Endothelial cell of umbilical vein (primary cell): ENCODE measurements at regions not wholly inside any gene's neighbourhood (a gene's known extent, or its start where the extent isn't known, plus 50 kb on each side); places are given as distances from the start of the nearest gene placed in this dataset.

Experiments used
- BruUV-seq: library from RNA; stranded (reverse); fragments of 400-500 nt; replicated peaks from 2 replicates; lab custom pipeline; 2021; lab: Mats Ljungman, UMichigan
- CTCF ChIA-PET: fragments of 300-600, 350-600 bp; sonication (Branson Sonifier 250); formaldehyde crosslinking; loops from one replicate; lab custom pipeline; 2021; ENCODE audit warnings: antibody characterized with exemption, inconsistent platforms; lab: Charles Lee
- POLR2A ChIA-PET: fragments of 300-600, 350-600 bp; sonication (Branson Sonifier 250); formaldehyde crosslinking; loops from one replicate; lab custom pipeline; 2021; ENCODE audit warnings: antibody characterized with exemption, inconsistent platforms; lab: Charles Lee
- DNase-seq: peaks from one replicate; pipeline ENCODE4 v3.0.0-alpha.2; 2011; ENCODE audit warnings: low read depth, low spot score
- FAIRE-seq: peaks from 2 replicates; lab custom pipeline; 2011; peaks lifted over from hg19 to GRCh38; lab: Jason Lieb, UNC
- H2AFZ ChIP-seq: 2 replicates; pipeline ENCODE4 v1.6.0; 2012; ENCODE audit warnings: low read depth, low read length, control low read depth, inconsistent platforms
- H3K27ac ChIP-seq: 2 replicates; pipeline ENCODE4 v1.5.1; 2011; ENCODE audit warnings: low read depth, mild to moderate bottlenecking, control low read depth, low read length, moderate library complexity; ENCODE audit not compliant: insufficient read depth
- H3K27me3 ChIP-seq, 2 experiments: 2 replicates each; pipeline versions ENCODE4 v1.6.0 to v1.6.1; 2011; ENCODE audit warnings: low read length in 2 of 2, mixed read lengths in 1 of 2; ENCODE audit not compliant: control insufficient read depth in 2 of 2, insufficient read depth in 2 of 2
- H3K36me3 ChIP-seq, 2 experiments: 2 replicates in 1 of 2; 3 replicates in 1 of 2; pipeline ENCODE4 v1.5.1; 2011; ENCODE audit warnings: low read length in 2 of 2, mild to moderate bottlenecking in 1 of 2, moderate library complexity in 1 of 2; ENCODE audit not compliant: control insufficient read depth in 2 of 2, insufficient read depth in 2 of 2; ENCODE audit errors: extremely low read depth in 1 of 2
- H3K4me1 ChIP-seq: 3 replicates; pipeline ENCODE4 v1.5.1; 2011; ENCODE audit warnings: mild to moderate bottlenecking, low read length; ENCODE audit not compliant: control insufficient read depth, insufficient read depth; ENCODE audit errors: extremely low read depth
- H3K4me2 ChIP-seq: 2 replicates; pipeline ENCODE4 v1.6.1; 2011; ENCODE audit warnings: low read length, control low read depth, mixed read lengths; ENCODE audit not compliant: insufficient read depth
- H3K4me3 ChIP-seq, 3 experiments: fragments of 200-600 bp in 1 of 3; sonication (generic), shearing (Covaris generic) in 1 of 3; replicated peaks in 1 of 3; 2 replicates each; pipeline ENCODE4 v1.5.1; 2011 to 2016; ENCODE audit warnings: control low read depth in 3 of 3, low read length in 3 of 3, mild to moderate bottlenecking in 2 of 3, inconsistent platforms in 1 of 3, low read depth in 1 of 3, moderate library complexity in 1 of 3; ENCODE audit not compliant: insufficient read depth in 1 of 3
- H3K79me2 ChIP-seq: 2 replicates; pipeline ENCODE4 v1.6.0; 2012; ENCODE audit warnings: low read length, inconsistent platforms; ENCODE audit not compliant: control insufficient read depth, insufficient read depth
- H3K9ac ChIP-seq: replicated peaks from 2 replicates; pipeline ENCODE3; 2011; ENCODE audit warnings: low read length, control low read depth; ENCODE audit not compliant: insufficient read depth; ENCODE audit errors: extremely low read depth
- H3K9me1 ChIP-seq: replicated peaks from 3 replicates; pipeline ENCODE4 v1.6.0; 2011; ENCODE audit warnings: mild to moderate bottlenecking, low read length; ENCODE audit not compliant: control insufficient read depth, insufficient read depth; ENCODE audit errors: extremely low read depth
- H3K9me3 ChIP-seq: replicated peaks from 2 replicates; pipeline ENCODE4 v1.5.1; 2012; ENCODE audit warnings: low read length, inconsistent platforms; ENCODE audit not compliant: control insufficient read depth, insufficient read depth
- H4K20me1 ChIP-seq: replicated peaks from 2 replicates; pipeline ENCODE3; 2011; ENCODE audit warnings: mild to moderate bottlenecking, low read length; ENCODE audit not compliant: control insufficient read depth, insufficient read depth; ENCODE audit errors: extremely low read depth
- CTCF ChIP-seq, 2 donors: IDR thresholded peaks; 1 replicate in 1 of 2; 2 replicates in 1 of 2; pipeline ENCODE4 v1.5.1; 2011; ENCODE audit warnings: low read length in 2 of 2, mild to moderate bottlenecking in 2 of 2, moderate library complexity in 2 of 2, control low read depth in 1 of 2, inconsistent platforms in 1 of 2, low read depth in 1 of 2; ENCODE audit not compliant: insufficient read depth in 1 of 2; ENCODE audit errors: extremely low read depth in 1 of 2
- EZH2 ChIP-seq: IDR thresholded peaks from 2 replicates; pipeline ENCODE4 v1.6.1; 2012; ENCODE audit warnings: borderline replicate concordance, low read depth, mild to moderate bottlenecking, moderate library complexity, low read length, inconsistent platforms; ENCODE audit not compliant: severe bottlenecking
- FOS ChIP-seq: IDR thresholded peaks from 2 replicates; pipeline ENCODE4 v1.6.1; 2011; ENCODE audit warnings: mild to moderate bottlenecking, low read length, moderate library complexity, borderline replicate concordance; ENCODE audit not compliant: insufficient read depth
- GATA2 ChIP-seq: IDR thresholded peaks from 2 replicates; pipeline ENCODE4 v1.7.0; 2011; ENCODE audit warnings: low read depth, mild to moderate bottlenecking, moderate library complexity, mixed read lengths, low read length; ENCODE audit not compliant: insufficient read length, insufficient read depth
- JUN ChIP-seq: IDR thresholded peaks from 2 replicates; pipeline ENCODE4 v1.6.1; 2011; ENCODE audit warnings: borderline replicate concordance, low read depth; ENCODE audit not compliant: insufficient read length, insufficient read depth
- MAX ChIP-seq: IDR thresholded peaks from 2 replicates; pipeline ENCODE4 v1.6.1; 2011; ENCODE audit not compliant: insufficient read depth, insufficient read length
- MYC ChIP-seq: IDR thresholded peaks from one replicate; pipeline ENCODE4 v1.6.1; 2011; ENCODE audit warnings: mild to moderate bottlenecking, low read depth, low read length
- POLR2A ChIP-seq: IDR thresholded peaks from 2 replicates; pipeline ENCODE4 v1.6.1; 2012; ENCODE audit warnings: low read depth, mild to moderate bottlenecking, control low read depth, low read length
- POLR2AphosphoS5 ChIP-seq: IDR thresholded peaks from 2 replicates; pipeline ENCODE4 v1.6.1; 2012; ENCODE audit warnings: low read depth, mild to moderate bottlenecking, control low read depth, low read length, moderate library complexity; ENCODE audit not compliant: insufficient read depth
- dilution Hi-C: fragments of 300-500 bp; cut with MboI; formaldehyde crosslinking; loops from one replicate; pipeline ENCODE4 v1.15.0; 2019; ENCODE audit warnings: low sequenced_read_pairs; ENCODE audit not compliant: extremely low pct_ligation_motif_present
- intact Hi-C: fragments of 100-400 bp; cut with micrococcal nuclease; formaldehyde crosslinking; loops from one replicate; pipeline ENCODE4 v1.10.0; 2022

GRCh38 chr3:59499000-59499399, 449.2 kb upstream of the CFAP20DC start:
- Histone ChIP-seq H3K9ac (no peak overlapping the region), H3K27me3 (no peaks in the 10 kb centered on the region), H3K9me1 (no peaks in the 10 kb centered on the region), H3K27ac (no peak overlapping the region), H2AFZ (no peak overlapping the region), H3K4me1 (no peaks in the 10 kb centered on the region), H3K9me3 (no peaks in the 10 kb centered on the region), H3K4me3 (no peak overlapping the region), H4K20me1 (no peaks in the 10 kb centered on the region), H3K4me2 (no peak overlapping the region), H3K79me2 (no peaks in the 10 kb centered on the region), H3K36me3 (no peaks in the 10 kb centered on the region)
- intact Hi-C loops (no loop called here), dilution Hi-C loops (no loop called here)
- POLR2A ChIA-PET: no interaction called here
- BruUV-seq: no TSS peak
- FAIRE-seq (no peak), DNase-seq (no peak)
- TF ChIP-seq EZH2 (no peak), MYC (no peak), POLR2A (no peak), CTCF (IDR thresholded peaks at IDR 0.05; ENCODE audit: extremely low read depth in 1 of 2, insufficient read depth in 1 of 2, low read depth in 1 of 2, low read length in 2 of 2) (no peak), MAX (no peak), GATA2 (no peak), JUN (no peak), FOS (no peak), POLR2AphosphoS5 (no peak)
- CTCF ChIA-PET: no interaction called here
